ENCODE measurements at regions not wholly inside any gene's neighbourhood (a gene's known extent, or its start where the extent isn't known, plus 50 kb on each side); places are given as distances from the start of the nearest gene placed in this dataset.

GRCh38 chr3:20935791-20936190 is 749.8 kb upstream of the SGO1 start:
- TF ChIP-seq CTCF (IDR thresholded peaks at IDR 0.05) = no peak
- TF ChIP-seq POLR2A (IDR thresholded peaks at IDR 0.05) = no peak
